GM11168 (cell line): ENCODE measurements at regions not wholly inside any gene's neighbourhood (a gene's known extent, or its start where the extent isn't known, plus 50 kb on each side); places are given as distances from the start of the nearest gene placed in this dataset.

Experiments used
- in situ Hi-C: fragments of 300-500 bp; cut with MboI; formaldehyde crosslinking; loops from one replicate; pipeline ENCODE4 v1.12.0; 2022; ENCODE audit warnings: low sequenced_read_pairs; ENCODE audit not compliant: unreplicated experiment

GRCh38 chr7:21134631-21135030, 293.3 kb upstream of the SP4 start:
- in situ Hi-C loops = no loop called here

- in situ Hi-C loops = no loop called here
Observed at GRCh38 chr7:21135437-21135836, 292.4 kb upstream of the SP4 start.

GRCh38 chr7:21137640-21138039, 290.2 kb upstream of the SP4 start:
- in situ Hi-C loops = no loop called here

- in situ Hi-C loops = no loop called here
Observed at GRCh38 chr7:21140622-21141021, 287.3 kb upstream of the SP4 start.

GRCh38 chr7:21141476-21141875, 286.4 kb upstream of the SP4 start:
- in situ Hi-C loops = no loop called here

GRCh38 chr7:21142081-21142480, 285.8 kb upstream of the SP4 start:
- in situ Hi-C loops = no loop called here

- in situ Hi-C loops = no loop called here
Observed at GRCh38 chr7:21146642-21147423, 281.1 kb upstream of the SP4 start.

GRCh38 chr7:21149809-21150208, 278.1 kb upstream of the SP4 start:
- in situ Hi-C loops = no loop called here

- in situ Hi-C loops = no loop called here
Observed at GRCh38 chr7:21154614-21155013, 273.3 kb upstream of the SP4 start.

- in situ Hi-C loops = no loop called here
Observed at GRCh38 chr7:21159506-21159905, 268.4 kb upstream of the SP4 start.

- in situ Hi-C loops = no loop called here
Observed at GRCh38 chr7:21160401-21160800, 267.5 kb upstream of the SP4 start.

- in situ Hi-C loops = no loop called here
Observed at GRCh38 chr7:21167942-21168341, 259.9 kb upstream of the SP4 start.

GRCh38 chr7:21169667-21170580, 258.0 kb upstream of the SP4 start:
- in situ Hi-C loops = no loop called here

- in situ Hi-C loops = no loop called here
Observed at GRCh38 chr7:21172800-21173199, 255.1 kb upstream of the SP4 start.

GRCh38 chr7:21173436-21173835, 254.4 kb upstream of the SP4 start:
- in situ Hi-C loops = no loop called here

- in situ Hi-C loops = no loop called here
Observed at GRCh38 chr7:21175714-21176113, 252.2 kb upstream of the SP4 start.

GRCh38 chr7:21184942-21185652, 242.8 kb upstream of the SP4 start:
- in situ Hi-C loops = no loop called here

GRCh38 chr7:21185653-21186265, 242.1 kb upstream of the SP4 start:
- in situ Hi-C loops = no loop called here

GRCh38 chr7:21191321-21192073, 236.4 kb upstream of the SP4 start:
- in situ Hi-C loops = no loop called here

GRCh38 chr7:21192657-21193056, 235.2 kb upstream of the SP4 start:
- in situ Hi-C loops = no loop called here
